ENCODE measurements at regions not wholly inside any gene's neighbourhood (a gene's known extent, or its start where the extent isn't known, plus 50 kb on each side); places are given as distances from the start of the nearest gene placed in this dataset.

DNA sequence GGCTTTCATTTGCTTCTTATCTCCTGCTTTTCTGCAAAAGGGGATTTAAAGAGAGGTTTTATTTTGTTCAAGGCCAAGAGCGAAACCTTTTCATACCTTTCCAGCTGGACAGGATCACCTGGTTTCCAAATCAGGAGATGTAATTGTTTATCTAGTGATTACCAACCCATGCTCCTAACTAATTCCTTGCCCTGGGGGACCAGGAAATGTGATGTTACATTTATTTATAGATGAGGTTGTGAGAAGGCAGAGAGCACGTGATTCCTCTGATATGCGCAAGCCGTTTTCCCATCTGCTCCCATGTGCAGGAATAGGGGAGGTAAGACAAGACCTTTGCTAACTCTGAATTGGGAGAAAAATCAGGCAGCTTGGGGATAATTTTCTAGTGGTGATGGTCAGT is 507.2 kb upstream of the LARGE1 start:
- CTCF ChIA-PET, result no interaction called here
- no peaks in the 10 kb centered on the region; the same call in 1 of the 2 replicates for H3K27me3 Mint-ChIP-seq (ENCODE audit: low read depth)
- no peaks in the 10 kb centered on the region for H3K4me1 Mint-ChIP-seq
- POLR2A ChIA-PET, result no interaction called here
- TF ChIP-seq, protein P1, sequence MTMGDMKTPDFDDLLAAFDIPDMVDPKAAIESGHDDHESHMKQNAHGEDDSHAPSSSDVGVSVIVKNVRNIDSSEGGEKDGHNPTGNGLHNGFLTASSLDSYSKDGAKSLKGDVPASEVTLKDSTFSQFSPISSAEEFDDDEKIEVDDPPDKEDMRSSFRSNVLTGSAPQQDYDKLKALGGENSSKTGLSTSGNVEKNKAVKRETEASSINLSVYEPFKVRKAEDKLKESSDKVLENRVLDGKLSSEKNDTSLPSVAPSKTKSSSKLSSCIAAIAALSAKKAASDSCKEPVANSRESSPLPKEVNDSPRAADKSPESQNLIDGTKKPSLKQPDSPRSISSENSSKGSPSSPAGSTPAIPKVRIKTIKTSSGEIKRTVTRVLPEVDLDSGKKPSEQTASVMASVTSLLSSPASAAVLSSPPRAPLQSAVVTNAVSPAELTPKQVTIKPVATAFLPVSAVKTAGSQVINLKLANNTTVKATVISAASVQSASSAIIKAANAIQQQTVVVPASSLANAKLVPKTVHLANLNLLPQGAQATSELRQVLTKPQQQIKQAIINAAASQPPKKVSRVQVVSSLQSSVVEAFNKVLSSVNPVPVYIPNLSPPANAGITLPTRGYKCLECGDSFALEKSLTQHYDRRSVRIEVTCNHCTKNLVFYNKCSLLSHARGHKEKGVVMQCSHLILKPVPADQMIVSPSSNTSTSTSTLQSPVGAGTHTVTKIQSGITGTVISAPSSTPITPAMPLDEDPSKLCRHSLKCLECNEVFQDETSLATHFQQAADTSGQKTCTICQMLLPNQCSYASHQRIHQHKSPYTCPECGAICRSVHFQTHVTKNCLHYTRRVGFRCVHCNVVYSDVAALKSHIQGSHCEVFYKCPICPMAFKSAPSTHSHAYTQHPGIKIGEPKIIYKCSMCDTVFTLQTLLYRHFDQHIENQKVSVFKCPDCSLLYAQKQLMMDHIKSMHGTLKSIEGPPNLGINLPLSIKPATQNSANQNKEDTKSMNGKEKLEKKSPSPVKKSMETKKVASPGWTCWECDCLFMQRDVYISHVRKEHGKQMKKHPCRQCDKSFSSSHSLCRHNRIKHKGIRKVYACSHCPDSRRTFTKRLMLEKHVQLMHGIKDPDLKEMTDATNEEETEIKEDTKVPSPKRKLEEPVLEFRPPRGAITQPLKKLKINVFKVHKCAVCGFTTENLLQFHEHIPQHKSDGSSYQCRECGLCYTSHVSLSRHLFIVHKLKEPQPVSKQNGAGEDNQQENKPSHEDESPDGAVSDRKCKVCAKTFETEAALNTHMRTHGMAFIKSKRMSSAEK (CRISPR knock-in tag; IDR thresholded peaks at IDR 0.05; ENCODE audit: borderline replicate concordance), result no peak
- TF ChIP-seq, protein P2, sequence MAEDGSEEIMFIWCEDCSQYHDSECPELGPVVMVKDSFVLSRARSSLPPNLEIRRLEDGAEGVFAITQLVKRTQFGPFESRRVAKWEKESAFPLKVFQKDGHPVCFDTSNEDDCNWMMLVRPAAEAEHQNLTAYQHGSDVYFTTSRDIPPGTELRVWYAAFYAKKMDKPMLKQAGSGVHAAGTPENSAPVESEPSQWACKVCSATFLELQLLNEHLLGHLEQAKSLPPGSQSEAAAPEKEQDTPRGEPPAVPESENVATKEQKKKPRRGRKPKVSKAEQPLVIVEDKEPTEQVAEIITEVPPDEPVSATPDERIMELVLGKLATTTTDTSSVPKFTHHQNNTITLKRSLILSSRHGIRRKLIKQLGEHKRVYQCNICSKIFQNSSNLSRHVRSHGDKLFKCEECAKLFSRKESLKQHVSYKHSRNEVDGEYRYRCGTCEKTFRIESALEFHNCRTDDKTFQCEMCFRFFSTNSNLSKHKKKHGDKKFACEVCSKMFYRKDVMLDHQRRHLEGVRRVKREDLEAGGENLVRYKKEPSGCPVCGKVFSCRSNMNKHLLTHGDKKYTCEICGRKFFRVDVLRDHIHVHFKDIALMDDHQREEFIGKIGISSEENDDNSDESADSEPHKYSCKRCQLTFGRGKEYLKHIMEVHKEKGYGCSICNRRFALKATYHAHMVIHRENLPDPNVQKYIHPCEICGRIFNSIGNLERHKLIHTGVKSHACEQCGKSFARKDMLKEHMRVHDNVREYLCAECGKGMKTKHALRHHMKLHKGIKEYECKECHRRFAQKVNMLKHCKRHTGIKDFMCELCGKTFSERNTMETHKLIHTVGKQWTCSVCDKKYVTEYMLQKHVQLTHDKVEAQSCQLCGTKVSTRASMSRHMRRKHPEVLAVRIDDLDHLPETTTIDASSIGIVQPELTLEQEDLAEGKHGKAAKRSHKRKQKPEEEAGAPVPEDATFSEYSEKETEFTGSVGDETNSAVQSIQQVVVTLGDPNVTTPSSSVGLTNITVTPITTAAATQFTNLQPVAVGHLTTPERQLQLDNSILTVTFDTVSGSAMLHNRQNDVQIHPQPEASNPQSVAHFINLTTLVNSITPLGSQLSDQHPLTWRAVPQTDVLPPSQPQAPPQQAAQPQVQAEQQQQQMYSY (CRISPR knock-in tag; IDR thresholded peaks at IDR 0.05), result no peak
- TF ChIP-seq, protein P3, sequence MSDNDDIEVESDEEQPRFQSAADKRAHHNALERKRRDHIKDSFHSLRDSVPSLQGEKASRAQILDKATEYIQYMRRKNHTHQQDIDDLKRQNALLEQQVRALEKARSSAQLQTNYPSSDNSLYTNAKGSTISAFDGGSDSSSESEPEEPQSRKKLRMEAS (CRISPR knock-in tag; IDR thresholded peaks at IDR 0.05), result no peak
- no peak for TF ChIP-seq RELA (CRISPR knock-in tag; IDR thresholded peaks at IDR 0.05; ENCODE audit: borderline replicate concordance)
- no peak for TF ChIP-seq FOXJ3 (CRISPR knock-in tag; IDR thresholded peaks at IDR 0.05; ENCODE audit: borderline replicate concordance)
- TF ChIP-seq ZNF263 (CRISPR knock-in tag; IDR thresholded peaks at IDR 0.05; ENCODE audit: low read depth), result no peak
- TF ChIP-seq RORB (CRISPR knock-in tag; IDR thresholded peaks at IDR 0.05), result no peak
- no peak for TF ChIP-seq SOX15 (CRISPR knock-in tag; IDR thresholded peaks at IDR 0.05)
- no peak for TF ChIP-seq JUN (CRISPR knock-in tag; IDR thresholded peaks at IDR 0.05)
- TF ChIP-seq, protein P4, sequence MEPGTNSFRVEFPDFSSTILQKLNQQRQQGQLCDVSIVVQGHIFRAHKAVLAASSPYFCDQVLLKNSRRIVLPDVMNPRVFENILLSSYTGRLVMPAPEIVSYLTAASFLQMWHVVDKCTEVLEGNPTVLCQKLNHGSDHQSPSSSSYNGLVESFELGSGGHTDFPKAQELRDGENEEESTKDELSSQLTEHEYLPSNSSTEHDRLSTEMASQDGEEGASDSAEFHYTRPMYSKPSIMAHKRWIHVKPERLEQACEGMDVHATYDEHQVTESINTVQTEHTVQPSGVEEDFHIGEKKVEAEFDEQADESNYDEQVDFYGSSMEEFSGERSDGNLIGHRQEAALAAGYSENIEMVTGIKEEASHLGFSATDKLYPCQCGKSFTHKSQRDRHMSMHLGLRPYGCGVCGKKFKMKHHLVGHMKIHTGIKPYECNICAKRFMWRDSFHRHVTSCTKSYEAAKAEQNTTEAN (CRISPR knock-in tag; IDR thresholded peaks at IDR 0.05), result no peak
- TF ChIP-seq, protein P5, sequence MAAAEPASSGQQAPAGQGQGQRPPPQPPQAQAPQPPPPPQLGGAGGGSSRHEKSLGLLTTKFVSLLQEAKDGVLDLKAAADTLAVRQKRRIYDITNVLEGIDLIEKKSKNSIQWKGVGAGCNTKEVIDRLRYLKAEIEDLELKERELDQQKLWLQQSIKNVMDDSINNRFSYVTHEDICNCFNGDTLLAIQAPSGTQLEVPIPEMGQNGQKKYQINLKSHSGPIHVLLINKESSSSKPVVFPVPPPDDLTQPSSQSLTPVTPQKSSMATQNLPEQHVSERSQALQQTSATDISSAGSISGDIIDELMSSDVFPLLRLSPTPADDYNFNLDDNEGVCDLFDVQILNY (CRISPR knock-in tag; IDR thresholded peaks at IDR 0.05), result no peak
- no peak for TF ChIP-seq ZNF138 (CRISPR knock-in tag; conservative IDR thresholded peaks at IDR 0.05)
- H3K36me3 Mint-ChIP-seq, result no peaks in the 10 kb centered on the region
- no peak for ATAC-seq
- no peak overlapping the region for H3K4me3 Mint-ChIP-seq
- H3K9me3 Mint-ChIP-seq, result peaks cover 11% of the 10 kb centered on the region
- no peak for DNase-seq (ENCODE audit: low spot score)
- no peak overlapping the region for H3K27ac Mint-ChIP-seq

DNA sequence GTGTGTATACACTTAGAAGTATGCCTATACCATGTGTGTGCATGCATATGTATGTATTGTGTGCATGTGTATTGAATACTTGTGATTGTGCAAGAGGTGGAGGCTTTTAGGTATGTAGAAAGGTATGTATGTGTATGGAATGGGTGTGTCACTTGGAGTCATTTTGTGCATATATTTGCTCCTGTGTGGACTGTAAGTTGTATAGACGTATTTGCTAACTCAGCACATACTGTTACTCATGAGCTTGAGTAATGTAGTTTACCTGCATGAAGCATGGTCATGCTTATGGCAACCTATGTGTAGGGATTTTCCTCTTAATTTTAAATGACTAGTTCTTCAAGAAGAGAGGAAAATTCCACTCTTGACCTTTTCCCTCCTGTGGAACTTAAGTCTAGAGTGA is 507.6 kb upstream of the LARGE1 start:
- peaks cover 11% of the 10 kb centered on the region for H3K9me3 Mint-ChIP-seq
- no peaks in the 10 kb centered on the region for H3K36me3 Mint-ChIP-seq
- H3K27ac Mint-ChIP-seq, result no peak overlapping the region
- H3K27me3 Mint-ChIP-seq (ENCODE audit: low read depth), result no peaks in the 10 kb centered on the region; the same call in 1 of the 2 replicates
- no peak overlapping the region for H3K4me3 Mint-ChIP-seq
- no peak for TF ChIP-seq NR1H2 (CRISPR knock-in tag; IDR thresholded peaks at IDR 0.05)
- CTCF ChIA-PET, result no interaction called here
- DNase-seq (ENCODE audit: low spot score) (no peak), ATAC-seq (no peak)
- H3K4me1 Mint-ChIP-seq, result no peaks in the 10 kb centered on the region
- POLR2A ChIA-PET, result no interaction called here

Data from WTC11 (cell line).